Prostate gland (tissue), 2 donors: ENCODE measurements at regions not wholly inside any gene's neighbourhood (a gene's known extent, or its start where the extent isn't known, plus 50 kb on each side); places are given as distances from the start of the nearest gene placed in this dataset.
"Not testable (repeated sequence)": the region's sequence is repeated elsewhere in the genome, so short reads cannot be mapped to it uniquely, and the experiment has no call there.

ENCODE experiments used
- POLR2A ChIP-seq: fragments of 450-650 bp; IDR thresholded peaks from one replicate; pipeline ENCODE4 v1.6.1; 2016; ENCODE audit warnings: antibody characterized with exemption, mild to moderate bottlenecking
- POLR2AphosphoS5 ChIP-seq: sonication (generic); formaldehyde crosslinking; IDR thresholded peaks from one replicate; pipeline ENCODE4 v1.6.1; 2017; ENCODE audit warnings: antibody characterized with exemption
- TF ChIP-seq, protein P1 (sequence below), 4 experiments: fragments of 200-600 bp in 2 of 4; fragments of 450-650 bp in 2 of 4; sonication (generic) in 2 of 4; IDR thresholded peaks; 1 replicate in 3 of 4; 2 replicates in 1 of 4; pipeline ENCODE4 v1.5.1; 2016 to 2019; ENCODE audit warnings: antibody characterized with exemption in 4 of 4, mild to moderate bottlenecking in 2 of 4, moderate library complexity in 2 of 4

DNA sequence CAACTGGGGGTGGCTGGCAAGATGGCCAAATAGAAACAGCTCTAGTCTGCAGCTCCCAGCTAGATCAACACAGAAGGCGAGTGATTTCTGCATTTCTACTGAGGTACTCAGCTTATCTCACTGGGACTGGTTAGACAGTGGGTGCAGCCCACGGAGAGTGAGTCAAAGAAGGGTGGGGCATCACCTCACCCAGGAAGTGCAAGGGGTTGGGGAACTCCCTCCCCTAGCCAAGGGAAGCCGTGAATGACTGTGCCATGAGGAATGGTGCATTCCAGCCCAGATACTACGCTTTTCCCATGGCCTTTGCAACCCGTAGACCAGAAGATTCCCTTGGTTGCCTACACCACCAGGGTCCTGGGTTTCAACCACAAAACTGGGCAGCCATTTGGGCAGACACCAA lies 452.6 kb downstream of the NR4A2 start:
- TF ChIP-seq, protein P1, sequence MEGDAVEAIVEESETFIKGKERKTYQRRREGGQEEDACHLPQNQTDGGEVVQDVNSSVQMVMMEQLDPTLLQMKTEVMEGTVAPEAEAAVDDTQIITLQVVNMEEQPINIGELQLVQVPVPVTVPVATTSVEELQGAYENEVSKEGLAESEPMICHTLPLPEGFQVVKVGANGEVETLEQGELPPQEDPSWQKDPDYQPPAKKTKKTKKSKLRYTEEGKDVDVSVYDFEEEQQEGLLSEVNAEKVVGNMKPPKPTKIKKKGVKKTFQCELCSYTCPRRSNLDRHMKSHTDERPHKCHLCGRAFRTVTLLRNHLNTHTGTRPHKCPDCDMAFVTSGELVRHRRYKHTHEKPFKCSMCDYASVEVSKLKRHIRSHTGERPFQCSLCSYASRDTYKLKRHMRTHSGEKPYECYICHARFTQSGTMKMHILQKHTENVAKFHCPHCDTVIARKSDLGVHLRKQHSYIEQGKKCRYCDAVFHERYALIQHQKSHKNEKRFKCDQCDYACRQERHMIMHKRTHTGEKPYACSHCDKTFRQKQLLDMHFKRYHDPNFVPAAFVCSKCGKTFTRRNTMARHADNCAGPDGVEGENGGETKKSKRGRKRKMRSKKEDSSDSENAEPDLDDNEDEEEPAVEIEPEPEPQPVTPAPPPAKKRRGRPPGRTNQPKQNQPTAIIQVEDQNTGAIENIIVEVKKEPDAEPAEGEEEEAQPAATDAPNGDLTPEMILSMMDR (IDR thresholded peaks at IDR 0.05), result not testable (repeated sequence)
- TF ChIP-seq POLR2AphosphoS5, POLR2A: not testable (repeated sequence)
